Activated CD4-positive, alpha-beta T cell treated with anti-CD3 and anti-CD28 coated beads, Interleukin-2, amount 50 U/mL, for 16 hours (primary cell): ENCODE measurements at regions not wholly inside any gene's neighbourhood (a gene's known extent, or its start where the extent isn't known, plus 50 kb on each side); places are given as distances from the start of the nearest gene placed in this dataset.
"Not testable (repeated sequence)": the region's sequence is repeated elsewhere in the genome, so short reads cannot be mapped to it uniquely, and the experiment has no call there.

Experiments
- DNase-seq: peaks from one replicate; pipeline ENCODE4 v3.0.0-alpha.2; 2020

DNA sequence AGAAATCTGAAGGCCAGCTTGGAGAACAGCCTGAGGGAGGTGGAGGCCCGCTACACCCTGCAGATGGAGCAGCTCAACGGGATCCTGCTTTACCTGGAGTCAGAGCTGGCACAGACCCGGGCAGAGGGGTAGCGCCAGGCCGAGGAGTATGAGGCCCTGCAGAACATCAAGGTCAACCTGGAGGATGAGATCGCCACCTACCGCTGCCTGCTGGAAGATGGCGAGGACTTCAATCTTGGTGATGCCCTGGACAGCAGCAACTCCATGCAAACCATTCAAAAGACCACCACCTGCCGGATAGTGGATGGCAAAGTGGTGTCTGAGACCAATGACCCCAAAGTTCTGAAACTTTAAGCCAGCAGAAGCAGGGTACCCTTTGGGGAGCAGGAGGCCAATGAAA, 318.4 kb downstream of the ZFHX3 start:
- not testable (repeated sequence) for DNase-seq

DNA sequence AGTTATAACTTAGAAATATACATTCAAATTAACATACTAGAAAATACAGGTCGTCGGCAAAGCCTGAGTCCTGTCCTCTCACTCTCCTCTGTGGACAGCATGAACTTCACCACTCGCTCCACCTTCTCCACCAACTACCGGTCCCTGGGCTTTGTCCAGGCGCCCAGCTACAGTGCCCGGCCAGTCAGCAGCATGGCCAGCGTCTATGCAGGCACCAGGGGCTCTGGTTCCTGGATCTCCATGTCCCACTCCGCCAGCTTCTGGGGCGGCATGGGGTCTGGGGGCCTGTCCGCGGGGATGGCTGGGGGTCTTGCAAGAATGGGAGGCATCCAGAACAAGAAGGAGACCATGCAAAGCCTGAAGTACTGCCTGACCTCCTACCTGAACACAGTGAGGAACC, 319.4 kb downstream of the ZFHX3 start:
- no peak for DNase-seq

DNA sequence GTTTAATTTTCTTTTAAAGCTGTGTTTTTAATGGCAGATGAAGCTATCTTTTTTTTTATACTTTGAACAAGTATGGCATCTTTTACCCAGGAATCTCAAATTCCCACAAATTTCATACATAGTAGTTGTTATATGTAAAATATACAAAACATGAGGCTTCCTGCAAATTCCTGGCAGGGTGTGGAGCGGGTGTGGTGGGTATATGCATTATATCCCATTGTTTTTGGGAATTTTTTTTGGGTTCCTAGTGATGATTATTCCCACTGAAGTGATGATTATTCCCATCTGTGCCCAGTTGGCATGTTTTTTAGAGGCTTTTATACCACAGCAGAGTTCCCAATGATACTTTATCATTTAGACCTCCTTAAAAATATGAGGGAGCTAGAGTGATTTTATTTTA, 320.4 kb downstream of the ZFHX3 start:
- DNase-seq: no peak

DNA sequence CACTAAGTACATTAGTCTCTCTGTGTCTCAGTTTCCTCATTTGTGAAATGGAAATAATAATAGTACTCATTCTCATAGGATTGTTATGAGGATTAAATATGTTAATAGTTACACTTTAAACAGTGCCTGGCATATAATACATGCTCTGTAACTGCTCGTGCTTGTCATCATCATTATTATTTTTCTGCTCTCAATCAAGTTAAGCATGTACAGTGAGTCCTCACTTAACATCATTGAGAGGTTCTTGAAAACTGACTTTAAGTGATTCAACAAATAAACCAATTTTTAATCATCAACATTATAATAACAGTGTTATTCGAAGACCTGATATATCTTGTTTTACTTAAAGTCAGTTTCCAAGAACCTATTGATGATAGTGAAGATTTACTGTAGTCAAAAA, 322.3 kb downstream of the ZFHX3 start:
- DNase-seq: no peak

DNA sequence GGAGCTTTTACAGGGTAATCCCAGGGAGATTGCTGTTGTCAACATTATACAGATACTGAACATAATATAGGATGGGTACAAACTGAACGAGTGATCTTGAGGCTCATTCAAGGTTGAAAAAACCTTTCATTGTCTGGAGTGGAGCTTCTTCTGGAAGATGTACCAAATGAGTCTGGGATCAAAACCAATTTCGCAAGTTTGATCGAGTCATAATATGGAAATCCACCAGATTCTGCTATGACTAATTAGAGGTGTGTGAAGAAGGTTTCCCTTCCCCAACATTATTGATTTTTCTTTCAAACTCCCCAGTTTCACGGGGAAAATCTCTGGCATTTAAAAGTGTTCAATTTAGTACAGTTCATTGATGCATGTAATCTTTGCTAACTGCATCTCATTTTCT, 324.1 kb downstream of the ZFHX3 start:
- DNase-seq: no peak

DNA sequence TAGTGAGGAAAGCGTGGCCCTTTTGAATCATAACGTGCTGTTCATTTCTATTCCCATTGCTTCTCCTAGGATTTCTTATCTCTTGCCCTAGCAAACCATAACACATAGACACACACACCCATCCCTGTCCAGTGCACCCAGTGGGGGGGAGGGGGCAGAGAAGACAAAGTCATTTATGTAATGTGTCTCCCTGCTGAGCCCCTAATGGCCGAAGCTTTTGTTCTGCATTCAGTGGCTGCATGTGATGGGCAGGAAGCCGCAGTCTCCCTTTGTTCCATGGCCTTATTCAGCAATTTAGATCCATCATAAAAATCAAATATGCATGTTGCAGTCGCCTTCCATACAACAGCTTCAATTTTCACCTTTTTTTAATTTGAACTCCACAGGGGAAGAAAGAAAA, 325.4 kb downstream of the ZFHX3 start:
- no peak for DNase-seq

DNA sequence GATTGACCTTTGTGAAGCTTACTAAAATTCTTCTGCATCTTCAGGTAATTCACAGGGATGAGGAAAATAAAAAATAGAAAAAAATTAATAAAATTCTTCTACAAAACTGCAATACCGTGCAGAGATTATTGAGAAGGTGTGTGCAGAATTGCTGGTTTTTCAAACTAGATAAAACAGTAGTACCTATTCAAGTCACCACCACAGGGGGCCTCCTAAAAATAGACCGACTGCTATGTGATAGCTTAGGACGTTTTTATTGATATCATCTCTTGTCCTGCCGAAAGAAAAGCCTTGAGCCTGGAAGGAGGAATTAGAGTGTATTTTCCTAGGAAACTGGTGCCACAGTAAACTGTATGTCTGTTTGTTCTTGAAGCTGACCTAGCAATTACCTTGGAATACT, 325.9 kb downstream of the ZFHX3 start:
- DNase-seq: no peak

DNA sequence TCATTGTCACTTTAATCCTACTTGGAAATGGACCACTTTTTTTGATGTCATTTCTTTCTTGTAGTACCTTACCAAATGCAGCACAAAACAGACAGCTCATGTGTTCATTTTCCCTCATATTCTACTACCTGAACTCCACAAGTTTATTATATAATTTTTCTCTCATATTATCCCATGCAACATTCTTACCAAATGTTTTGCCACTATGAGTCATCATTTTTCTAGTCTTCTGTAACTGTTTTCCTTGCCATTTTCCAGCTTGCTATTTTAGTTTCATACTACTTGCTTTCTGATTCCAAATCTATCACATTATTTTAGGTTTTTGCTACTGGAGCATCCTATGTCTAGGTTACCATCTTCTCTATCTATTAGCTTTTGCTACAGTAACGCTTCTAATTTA, 332.7 kb downstream of the ZFHX3 start:
- DNase-seq: no peak

DNA sequence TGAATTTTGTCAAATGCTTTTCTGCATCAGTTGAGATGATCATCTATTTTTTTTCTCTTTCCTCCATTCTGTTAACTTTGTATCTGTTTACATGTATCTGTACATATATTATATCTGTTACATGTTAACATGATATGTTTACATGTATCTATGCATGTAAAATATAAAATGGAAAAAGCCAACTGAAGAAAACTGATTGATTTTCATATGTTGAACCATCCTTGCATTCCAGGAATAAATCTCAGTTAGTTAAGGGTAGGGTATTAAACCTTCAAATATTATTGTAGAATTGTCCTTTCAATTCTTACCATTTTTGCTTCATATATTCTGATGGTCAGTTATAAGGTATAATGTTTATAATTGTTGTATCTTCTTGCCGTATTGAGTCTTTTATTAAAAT, 336.1 kb downstream of the ZFHX3 start:
- DNase-seq: no peak

DNA sequence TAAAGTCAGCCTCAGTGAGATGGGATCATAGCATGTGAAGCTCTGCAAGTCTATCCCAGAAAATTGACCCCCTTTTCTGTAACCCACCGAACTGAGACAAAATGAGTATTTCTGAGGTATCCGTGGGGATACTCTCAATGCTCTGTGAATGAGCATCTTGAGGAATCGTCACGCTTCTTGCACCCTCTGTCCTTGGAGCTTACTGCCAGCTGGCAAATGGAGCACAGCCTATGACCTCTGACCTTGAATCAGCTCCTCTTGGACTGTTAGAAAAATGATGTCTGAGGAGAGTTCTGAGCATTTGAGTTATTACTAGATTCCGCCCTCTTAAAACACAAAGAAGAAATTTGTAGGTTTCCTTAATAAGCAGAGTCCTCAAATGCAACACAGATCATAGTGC, 342.1 kb downstream of the ZFHX3 start:
- DNase-seq: no peak

DNA sequence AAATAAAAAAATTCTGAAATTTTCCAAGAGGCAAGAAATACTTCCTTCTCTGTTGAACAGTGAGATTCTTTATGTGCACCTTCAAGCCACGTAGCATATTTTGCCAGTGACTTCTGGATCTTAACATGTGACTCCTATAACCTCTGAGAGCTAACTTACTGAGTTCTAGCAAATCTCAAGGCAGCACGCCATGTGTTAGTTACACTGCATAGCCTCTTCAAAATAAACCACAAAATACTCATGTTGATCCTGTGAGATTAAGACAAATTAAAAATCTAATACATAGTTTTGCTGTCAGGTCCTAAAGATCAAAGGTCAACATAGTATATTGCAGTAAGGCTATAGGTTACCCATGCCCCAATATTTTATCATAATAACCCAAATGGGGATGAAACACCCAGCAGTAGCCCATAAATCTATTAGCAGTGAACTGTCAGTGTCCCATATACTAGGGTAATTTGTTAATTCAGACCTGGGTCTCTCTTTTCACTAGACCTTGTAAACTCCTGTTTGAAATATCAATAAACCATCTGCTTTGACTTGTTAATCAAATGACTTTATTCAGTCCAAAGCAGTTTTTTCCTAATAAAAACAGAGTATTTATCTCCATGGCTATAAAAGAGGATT, 343.1 kb downstream of the ZFHX3 start:
- no peak for DNase-seq

DNA sequence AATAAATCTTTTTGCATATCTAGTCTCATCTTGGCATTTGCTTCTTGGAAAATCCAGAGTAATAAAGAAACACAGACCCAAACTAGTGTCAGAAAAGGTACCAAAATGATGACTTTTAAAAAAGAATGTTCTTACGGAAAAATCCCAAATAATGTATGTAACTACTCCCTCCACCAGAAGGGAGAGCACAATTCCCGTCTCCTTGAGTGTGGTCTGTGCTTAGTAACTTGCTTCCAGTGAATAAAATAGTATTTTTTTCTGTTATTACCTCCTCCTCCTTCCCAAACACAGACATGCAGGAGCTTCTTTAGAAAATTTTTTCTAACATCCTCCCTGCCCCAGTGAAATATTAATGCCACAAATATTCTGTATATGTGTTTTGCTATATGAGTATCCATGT, 358.1 kb downstream of the ZFHX3 start:
- DNase-seq: no peak

DNA sequence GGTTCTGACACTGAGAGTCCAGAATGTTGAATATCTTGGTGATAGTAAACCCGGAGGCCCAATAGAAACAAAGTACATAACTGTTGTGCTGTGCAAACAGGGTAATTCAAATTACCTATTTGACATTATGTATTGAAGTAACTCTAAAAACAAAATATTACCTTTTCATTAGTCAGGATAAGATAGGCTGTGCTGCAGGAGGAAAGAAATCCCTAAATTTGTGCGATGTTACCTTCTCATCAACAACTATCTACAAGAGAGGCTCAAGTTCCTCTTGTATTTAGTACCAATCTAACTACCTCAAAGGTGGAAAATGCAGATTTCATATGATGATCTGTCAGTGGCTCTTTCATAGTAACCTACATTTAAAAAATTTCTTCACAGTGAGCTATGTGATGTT, 367.2 kb downstream of the ZFHX3 start:
- DNase-seq: no peak

DNA sequence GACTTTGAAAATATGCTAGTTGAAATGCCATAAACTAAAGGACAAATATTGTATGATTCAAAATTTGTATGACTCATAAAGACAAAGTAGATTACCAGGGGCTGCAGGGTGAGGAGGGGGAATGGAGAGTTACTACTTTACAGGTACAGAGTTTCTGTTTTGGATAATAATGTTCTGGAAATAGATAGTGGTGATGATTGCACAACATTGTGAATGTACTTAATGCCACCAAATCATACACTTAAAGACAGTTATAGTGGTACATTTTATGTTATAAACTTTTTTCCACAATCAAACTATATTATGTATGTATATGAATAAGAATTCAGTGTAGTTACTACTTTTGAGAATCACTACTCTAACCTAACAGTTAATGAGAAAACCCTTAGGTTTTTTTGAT, 368.1 kb downstream of the ZFHX3 start:
- no peak for DNase-seq

DNA sequence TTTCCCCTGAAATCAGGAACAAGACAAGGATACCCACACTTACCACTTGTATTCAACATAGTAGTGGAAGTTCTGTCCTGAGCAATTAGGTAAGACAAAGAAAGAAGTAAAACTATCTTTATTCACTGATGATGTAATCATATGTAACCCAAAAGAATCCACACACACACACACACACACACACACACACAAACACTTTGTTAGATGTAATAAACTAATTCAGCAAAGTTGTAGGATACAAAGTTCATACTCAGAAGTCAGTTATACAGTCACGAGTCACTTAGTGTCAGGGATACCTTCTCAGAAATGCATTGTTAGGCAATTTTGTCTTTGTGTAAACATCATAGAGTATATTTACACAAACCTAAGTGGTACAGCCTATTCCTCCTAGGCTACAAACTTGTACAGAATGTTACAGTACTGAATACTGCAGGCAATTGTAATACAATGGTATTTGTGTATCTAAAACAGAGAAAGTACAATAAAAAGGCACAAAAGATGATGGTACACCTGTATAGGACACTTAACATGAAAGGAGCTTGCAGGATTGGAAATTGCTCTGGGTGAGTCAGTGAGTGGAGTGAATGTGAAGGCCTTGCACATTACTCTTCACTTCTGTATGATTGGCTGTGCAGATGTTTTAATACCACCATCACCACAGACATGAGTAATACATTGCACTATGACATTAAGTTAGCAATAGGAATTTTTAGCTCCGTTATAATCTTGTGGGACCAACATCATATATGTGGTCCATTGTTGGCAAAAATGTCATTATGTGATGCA, 370.1 kb downstream of the ZFHX3 start:
- no peak for DNase-seq

DNA sequence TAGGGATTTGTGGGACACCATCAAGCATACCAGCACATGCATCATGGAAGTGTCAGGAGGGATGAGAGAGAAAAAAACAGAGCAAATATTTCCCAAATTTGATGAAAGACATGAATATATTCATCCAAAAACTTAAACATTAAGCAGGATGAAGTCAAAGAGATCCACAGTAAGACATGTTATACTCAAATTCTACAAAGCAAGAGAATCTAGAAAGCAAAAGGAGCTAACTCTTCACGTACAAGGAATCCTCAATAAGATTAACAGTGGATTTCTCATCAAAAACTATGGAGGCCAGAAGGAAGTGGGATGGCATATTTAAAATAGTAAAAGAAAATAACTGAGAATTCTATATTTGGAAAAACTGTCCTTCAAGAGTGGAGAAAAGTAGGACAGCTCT, 374.8 kb downstream of the ZFHX3 start:
- DNase-seq: no peak

DNA sequence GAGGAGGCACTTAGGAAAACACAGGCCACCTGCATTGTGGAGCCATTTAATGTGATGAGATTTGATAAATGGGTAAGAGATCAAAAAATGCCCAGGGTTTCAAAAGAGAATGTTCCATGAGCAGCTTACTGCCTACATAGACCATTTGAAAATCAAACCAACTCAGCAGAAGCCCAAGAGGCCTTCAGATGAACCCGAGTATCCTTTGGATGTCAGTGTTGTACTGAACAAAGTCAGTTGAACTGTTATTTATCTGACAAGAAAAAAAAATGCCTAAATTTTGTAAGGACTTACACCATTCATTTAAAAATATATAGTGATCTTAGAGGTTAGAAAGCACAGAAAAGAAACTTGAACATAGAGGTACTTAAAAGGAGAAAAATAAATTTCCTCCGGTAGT, 381.7 kb downstream of the ZFHX3 start:
- no peak for DNase-seq

DNA sequence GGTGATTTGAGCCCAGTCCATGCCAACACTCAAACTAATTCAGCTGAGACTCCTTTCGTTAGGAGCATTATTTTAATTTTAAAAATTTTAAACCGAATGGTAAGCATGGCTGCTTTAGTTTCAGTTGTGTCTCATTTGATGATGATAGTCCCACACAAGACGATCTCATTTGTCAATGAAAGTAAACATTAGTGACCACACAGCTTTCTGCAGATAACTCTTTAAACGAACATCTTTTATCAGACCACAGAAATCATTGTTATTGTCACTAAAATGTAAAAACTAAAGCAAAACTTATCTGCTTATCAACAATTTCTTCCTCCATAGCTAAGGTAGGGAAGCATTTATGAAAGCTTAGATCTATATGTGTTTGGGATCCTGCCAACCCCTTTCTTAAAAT, 382.2 kb downstream of the ZFHX3 start:
- DNase-seq: no peak

DNA sequence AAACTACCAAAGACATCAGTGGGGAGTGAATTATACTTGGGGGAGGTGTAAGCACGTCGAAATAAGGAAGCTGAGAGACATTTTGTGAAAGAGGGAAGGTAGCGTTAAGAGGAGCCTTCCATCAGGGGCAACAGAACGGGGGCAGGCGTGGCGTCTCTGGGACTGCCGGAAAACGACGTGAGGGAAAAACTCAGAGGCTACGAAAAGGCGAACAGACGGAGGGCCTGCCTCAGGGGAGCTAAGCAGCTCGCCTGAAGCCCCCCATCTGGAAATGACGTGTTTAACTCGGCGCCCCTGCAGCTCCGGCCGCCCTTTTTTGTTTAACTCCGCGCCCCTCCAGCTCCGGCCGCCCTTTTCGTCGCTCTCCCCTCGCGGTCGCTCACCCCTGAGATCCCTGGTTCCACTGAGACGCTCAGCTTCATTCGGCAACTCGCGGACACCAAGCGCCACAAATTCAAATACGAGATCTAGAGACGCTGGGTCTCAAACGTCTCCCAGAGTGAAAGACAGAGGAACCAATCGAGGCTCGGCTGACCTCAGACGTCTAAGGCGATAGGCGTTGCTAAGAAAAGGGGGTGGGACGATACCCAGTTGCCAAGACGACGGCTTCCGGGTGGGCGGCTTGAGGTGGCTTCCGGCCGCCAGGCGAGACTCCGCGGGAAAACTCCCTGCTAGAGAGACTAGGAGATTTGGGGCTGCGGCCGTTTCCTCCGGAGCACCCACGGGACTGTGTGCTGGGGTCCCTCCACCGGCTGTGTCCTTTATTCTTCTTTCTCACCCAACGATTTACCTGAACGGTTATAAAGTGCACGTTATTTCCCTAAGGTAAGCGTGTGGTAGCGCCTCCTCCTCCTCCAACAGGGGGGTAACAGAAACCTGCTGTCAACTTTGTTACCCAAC, 383.2 kb downstream of the ZFHX3 start:
- DNase-seq: peak; percentile 97

DNA sequence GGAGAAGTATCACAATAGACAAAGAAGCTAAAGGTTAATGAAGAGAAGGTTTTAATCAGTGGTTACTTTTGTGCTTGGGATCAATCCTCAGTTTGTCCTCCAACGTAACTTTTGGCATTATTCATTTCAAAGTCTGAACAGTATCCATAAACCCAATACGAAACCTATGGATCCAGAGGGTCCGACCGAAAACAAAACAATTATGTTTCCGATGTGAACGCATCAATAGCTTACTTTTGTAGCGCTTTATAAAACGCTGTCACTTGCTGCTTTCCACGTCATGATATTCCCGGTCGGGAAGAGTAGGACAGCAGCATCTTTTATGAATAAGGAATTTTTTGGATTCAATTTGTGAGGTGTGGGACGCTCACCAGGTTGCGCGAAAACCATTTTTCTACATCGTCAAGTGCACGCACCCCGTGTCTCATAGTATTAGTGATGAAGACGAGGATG, 383.8 kb downstream of the ZFHX3 start:
- no peak for DNase-seq

DNA sequence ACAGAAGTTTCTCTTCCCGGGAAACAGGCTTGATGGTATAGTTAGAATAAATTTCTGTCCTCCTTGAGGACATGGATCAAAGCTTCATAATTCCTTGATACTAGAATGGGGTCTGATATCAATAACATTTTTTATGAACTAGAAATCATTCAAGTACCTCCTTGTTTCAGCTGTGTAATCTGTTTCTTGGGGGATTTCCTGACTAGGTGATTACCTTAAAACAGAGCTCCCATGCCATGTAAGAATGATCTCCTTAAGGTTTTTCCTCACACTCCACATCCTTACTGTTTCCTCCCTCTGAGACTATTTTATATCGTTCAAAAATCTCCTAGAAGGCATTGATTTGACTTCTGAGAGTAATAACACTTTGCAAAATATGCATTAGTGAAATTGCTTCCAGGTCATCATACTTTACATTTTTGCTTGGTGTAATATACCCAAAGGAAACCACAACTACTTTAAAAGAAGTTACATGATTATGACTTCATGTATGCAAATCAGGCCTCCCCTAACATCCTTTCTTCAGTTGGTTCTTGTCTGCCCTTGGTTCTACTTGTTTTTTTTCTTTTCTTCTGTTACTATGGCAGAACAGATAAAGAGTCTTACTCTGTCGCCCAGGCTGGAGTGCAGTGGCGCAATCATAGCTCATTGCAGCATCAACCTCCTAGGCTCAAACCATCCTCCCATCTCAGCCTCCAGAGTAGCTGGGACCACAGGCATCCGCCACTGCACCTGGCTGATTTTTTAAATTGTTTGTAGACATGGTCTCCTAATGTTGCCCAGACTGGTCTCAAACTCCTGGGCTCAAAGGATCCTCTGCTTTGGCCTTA, 388.8 kb downstream of the ZFHX3 start:
- no peak for DNase-seq

DNA sequence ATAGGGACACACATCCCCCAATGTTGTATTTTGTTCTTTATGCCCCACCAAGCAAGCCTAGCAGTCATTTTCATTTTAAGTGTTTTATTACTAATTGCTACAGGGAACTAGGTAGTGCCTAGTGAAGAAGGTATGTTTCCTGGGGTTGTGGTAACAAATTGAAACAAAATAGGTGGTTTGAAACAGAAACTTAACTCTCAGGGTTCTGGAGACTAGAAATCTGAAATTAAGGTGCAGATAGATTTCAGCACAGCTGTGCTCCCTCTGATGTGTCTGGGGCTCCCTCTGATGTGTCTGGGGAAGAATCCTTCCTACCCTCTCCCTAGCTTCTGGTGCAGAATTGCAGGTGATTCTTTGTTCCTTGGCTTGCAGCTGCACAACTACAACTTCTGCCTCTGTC, 390.1 kb downstream of the ZFHX3 start:
- peak; percentile 8 for DNase-seq

DNA sequence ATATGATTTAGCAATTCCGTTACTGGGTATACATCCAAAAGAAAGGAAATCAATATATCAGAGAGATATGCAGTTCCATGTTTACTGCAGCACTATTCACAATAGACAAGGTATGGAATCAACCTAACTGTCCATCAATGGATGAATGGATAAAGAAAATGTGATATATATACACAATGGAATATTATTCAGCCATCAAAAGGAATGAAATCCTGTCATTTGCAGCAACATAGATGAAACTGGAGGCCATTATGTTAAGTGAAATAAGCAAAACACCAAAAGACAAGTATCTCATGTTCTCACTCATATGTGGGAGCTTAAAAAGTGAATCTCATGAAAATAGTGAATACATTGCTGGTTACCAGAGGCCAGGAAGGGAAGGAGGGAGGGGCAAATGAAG, 390.8 kb downstream of the ZFHX3 start:
- no peak for DNase-seq
